A673 (cell line): ENCODE measurements at regions not wholly inside any gene's neighbourhood (a gene's known extent, or its start where the extent isn't known, plus 50 kb on each side); places are given as distances from the start of the nearest gene placed in this dataset.
"Not testable (repeated sequence)": the region's sequence is repeated elsewhere in the genome, so short reads cannot be mapped to it uniquely, and the experiment has no call there.

ENCODE experiments used
- EZH2 ChIP-seq: fragments of 200-600 bp; sonication (generic); IDR thresholded peaks from 2 replicates; pipeline ENCODE4 v1.6.1; 2017; ENCODE audit warnings: borderline replicate concordance, low read depth, mild to moderate bottlenecking, mixed read lengths, antibody characterized with exemption, low read length; ENCODE audit not compliant: poor library complexity, severe bottlenecking
- TF ChIP-seq, protein P1 (sequence below): fragments of 300-800, 200-600 bp; sonication (generic); conservative IDR thresholded peaks from 2 replicates; pipeline ENCODE4 v1.5.1; 2017; ENCODE audit warnings: low read depth, mild to moderate bottlenecking, antibody characterized with exemption, low read length, moderate library complexity, mixed read lengths

DNA sequence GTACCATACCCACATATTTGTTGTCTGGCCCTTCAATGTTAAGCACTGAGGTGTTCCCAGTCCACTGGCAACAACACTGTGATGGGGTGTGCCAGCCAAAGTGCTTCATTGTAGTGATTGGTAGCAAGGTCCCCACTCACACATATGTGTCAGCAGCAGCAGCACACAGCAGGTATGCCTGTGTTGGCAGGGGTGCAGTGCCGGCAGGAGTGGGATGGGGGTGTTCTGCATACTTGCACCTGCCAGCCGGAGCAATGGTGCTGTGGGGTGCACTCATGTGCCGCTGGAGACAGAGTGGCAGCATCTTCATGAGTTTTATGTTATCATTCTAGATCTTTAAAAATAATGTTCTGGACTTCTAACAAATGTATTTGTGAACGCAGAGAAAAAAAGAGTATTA is 987.8 kb downstream of the RPIA start:
- TF ChIP-seq, protein P1, sequence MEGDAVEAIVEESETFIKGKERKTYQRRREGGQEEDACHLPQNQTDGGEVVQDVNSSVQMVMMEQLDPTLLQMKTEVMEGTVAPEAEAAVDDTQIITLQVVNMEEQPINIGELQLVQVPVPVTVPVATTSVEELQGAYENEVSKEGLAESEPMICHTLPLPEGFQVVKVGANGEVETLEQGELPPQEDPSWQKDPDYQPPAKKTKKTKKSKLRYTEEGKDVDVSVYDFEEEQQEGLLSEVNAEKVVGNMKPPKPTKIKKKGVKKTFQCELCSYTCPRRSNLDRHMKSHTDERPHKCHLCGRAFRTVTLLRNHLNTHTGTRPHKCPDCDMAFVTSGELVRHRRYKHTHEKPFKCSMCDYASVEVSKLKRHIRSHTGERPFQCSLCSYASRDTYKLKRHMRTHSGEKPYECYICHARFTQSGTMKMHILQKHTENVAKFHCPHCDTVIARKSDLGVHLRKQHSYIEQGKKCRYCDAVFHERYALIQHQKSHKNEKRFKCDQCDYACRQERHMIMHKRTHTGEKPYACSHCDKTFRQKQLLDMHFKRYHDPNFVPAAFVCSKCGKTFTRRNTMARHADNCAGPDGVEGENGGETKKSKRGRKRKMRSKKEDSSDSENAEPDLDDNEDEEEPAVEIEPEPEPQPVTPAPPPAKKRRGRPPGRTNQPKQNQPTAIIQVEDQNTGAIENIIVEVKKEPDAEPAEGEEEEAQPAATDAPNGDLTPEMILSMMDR: not testable (repeated sequence)
- TF ChIP-seq EZH2: not testable (repeated sequence)
